ENCODE measurements at regions not wholly inside any gene's neighbourhood (a gene's known extent, or its start where the extent isn't known, plus 50 kb on each side); places are given as distances from the start of the nearest gene placed in this dataset.
A peak's percentile ranks its signal among the peaks of the same experiment; 100 is the strongest.

DNA sequence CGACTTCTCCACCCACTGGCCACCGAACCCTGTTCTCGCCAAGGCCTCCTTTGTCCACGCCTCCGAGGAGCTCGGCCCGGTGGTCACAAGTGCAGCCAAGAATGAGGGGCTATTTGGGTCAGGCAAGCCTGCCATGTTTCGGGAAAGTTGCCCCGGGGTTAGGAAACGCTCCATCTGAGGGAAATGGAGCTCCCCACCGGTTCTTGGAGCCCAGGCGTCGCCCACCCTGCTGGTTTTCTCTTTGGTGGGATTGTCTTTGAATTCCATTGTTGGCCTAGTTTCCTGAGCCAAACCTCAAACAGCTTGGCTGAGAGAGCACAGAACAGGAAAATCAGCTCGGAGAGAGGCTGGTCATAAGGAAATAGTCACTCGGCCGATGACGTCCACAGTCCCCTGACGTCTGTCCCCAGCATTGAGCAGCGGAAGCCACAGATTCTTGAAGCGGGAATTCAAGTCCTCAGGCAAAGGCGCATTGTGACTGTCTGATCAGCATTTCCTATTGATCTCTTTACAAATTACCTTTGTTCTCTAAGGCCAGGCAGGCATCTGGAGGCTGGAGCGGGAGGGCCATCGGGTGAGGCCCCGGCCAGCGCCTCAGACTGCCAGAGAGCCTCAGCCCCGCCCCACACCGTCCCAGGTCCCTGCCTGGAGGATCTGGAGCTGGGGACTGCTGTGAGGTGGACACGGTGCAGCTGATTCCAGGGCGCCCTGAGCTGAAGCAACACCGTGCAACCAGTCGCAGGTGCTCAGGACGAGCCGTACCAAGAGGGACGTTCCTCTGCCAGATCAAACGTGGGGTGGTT, 138.6 kb downstream of the DLL1 start:
- intact Hi-C loops (cut with DNase I), result no loop called here
- no peaks in the 10 kb centered on the region for H3K36me3 ChIP-seq
- TF ChIP-seq, protein P1, sequence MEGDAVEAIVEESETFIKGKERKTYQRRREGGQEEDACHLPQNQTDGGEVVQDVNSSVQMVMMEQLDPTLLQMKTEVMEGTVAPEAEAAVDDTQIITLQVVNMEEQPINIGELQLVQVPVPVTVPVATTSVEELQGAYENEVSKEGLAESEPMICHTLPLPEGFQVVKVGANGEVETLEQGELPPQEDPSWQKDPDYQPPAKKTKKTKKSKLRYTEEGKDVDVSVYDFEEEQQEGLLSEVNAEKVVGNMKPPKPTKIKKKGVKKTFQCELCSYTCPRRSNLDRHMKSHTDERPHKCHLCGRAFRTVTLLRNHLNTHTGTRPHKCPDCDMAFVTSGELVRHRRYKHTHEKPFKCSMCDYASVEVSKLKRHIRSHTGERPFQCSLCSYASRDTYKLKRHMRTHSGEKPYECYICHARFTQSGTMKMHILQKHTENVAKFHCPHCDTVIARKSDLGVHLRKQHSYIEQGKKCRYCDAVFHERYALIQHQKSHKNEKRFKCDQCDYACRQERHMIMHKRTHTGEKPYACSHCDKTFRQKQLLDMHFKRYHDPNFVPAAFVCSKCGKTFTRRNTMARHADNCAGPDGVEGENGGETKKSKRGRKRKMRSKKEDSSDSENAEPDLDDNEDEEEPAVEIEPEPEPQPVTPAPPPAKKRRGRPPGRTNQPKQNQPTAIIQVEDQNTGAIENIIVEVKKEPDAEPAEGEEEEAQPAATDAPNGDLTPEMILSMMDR (IDR thresholded peaks at IDR 0.05), result no peak
- ATAC-seq (peak; percentile 49), DNase-seq (no peak)
- H3K4me1 ChIP-seq, result peaks cover 27% of the 10 kb centered on the region
- H3K27ac ChIP-seq, result peak overlapping the region; percentile 74
- no peaks in the 10 kb centered on the region for H3K9me3 ChIP-seq
- peaks cover 3% of the 10 kb centered on the region for H3K27me3 ChIP-seq
- peak overlapping the region; percentile 5 for H3K4me3 ChIP-seq

DNA sequence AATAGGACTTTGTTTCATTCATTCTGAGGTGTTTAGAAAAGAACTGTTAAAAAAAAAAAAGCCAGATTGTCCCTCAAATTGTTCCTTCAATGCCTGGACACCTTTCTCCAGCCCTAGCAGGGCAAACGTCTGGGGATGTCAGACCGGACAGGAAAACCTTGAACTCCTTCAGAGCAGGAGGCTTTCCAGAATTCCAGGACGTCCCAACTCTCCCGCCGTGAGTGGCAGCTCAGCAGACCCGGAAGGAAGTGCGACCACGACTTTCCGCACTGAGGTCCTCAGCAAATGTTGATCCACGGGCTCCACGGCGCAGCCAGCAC, 139.1 kb downstream of the DLL1 start:
- Histone ChIP-seq H3K36me3 (no peaks in the 10 kb centered on the region), H3K4me3 (peak overlapping the region; percentile 5), H3K4me1 (peaks cover 30% of the 10 kb centered on the region), H3K9me3 (no peaks in the 10 kb centered on the region), H3K27me3 (peaks cover 3% of the 10 kb centered on the region), H3K27ac (peak overlapping the region; percentile 74)
- intact Hi-C loops (cut with DNase I), result no loop called here
- no peak for DNase-seq
- no peak for ATAC-seq
- TF ChIP-seq, protein P1 (IDR thresholded peaks at IDR 0.05), result no peak

DNA sequence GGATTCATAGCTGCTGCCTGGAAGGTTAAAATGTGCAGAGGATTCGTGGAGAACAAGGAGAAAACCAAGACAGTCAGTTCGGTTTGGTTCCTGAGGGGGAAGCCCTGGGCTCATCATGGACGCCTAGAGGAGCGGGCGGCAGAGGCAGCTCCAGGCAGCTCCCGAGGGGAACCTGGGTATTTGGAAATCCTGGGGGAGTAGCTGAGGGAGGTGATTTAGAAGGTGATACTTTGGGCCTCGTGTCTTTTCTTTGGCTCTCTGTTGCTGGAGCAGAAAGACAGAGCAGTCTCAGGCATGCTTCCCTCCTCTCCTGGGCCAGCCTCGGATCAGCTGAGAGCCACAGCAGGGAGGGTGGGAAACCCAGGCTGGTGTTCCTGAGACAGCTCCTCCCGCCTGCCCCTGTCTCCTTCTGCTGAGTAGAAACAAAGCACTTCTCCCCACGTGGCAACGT, 139.5 kb downstream of the DLL1 start:
- H3K27ac ChIP-seq, result peak overlapping the region; percentile 74
- H3K27me3 ChIP-seq, result peaks cover 3% of the 10 kb centered on the region
- ATAC-seq, result no peak
- no peak overlapping the region for H3K4me3 ChIP-seq
- TF ChIP-seq, protein P1 (IDR thresholded peaks at IDR 0.05), result no peak
- no peak for DNase-seq
- intact Hi-C loops (cut with DNase I), result no loop called here
- no peaks in the 10 kb centered on the region for H3K9me3 ChIP-seq
- no peaks in the 10 kb centered on the region for H3K36me3 ChIP-seq
- peaks cover 30% of the 10 kb centered on the region for H3K4me1 ChIP-seq

DNA sequence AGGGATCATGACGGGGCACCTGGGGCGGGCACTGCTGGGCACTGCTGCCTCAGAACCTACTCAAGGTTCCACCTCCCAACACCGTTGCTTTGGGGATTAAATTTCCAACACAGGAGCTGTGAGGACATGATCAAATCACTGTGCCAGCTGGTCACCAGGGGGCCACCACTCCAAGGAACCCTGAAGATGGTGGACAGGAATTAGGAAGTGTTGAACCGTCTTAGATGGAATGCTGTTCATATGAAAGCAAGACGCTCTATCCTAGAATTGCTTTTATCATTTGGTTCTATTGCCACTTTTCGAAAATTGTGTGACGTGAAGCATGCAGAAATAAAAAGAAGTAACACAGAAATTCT, 140.3 kb downstream of the DLL1 start:
- no peak for ATAC-seq

DNA sequence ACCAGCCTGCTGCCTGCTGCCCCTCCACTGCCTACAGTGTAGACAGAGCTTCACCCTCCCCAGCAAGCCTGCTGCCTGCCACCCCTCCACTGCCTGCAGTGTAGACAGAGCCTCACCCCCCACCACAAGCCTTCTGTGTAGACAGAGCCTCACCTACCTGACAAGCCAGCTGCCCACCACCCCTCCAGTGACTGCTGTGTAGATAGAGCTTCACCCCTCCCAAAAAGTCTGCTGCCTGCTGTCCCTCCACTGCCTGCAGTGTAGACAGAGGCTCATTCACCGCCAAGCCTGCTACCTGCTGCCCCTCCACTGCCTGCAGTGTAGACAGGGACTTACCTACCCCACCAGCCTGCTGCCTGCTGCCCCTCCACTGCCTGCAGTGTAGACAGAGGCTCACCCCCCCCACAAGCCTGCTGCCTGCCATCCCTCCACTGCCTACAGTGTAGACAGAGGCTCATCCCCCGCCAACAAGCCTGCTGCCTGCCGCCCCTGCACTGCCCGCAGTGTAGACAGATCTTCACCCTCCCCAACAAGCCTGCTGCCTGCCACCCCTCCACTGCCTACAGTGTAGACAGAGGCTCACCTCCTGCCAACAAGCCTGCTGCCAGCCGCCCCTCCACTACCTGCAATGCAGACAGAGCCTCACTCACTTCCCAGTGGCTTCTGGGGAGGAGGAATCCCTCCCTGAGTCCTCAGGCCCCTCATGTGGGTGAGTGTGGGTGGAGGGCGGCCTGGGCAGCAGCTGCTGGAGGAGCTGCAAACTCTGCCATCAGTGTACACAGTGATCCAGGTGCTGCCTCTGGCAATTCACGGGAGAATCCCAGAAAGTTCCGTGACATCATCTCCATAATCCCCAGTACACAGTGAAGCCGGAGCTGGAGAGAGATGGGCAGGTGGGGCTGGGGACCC, 140.9 kb downstream of the DLL1 start:
- peaks cover 3% of the 10 kb centered on the region for H3K27me3 ChIP-seq
- ATAC-seq (no peak), DNase-seq (no peak)
- no peak overlapping the region for H3K4me3 ChIP-seq
- H3K4me1 ChIP-seq, result peaks cover 30% of the 10 kb centered on the region
- intact Hi-C loops (cut with DNase I), result no loop called here
- TF ChIP-seq, protein P1 (IDR thresholded peaks at IDR 0.05), result no peak
- no peaks in the 10 kb centered on the region for H3K36me3 ChIP-seq
- H3K27ac ChIP-seq, result no peak overlapping the region
- H3K9me3 ChIP-seq, result no peaks in the 10 kb centered on the region

More for the DNA sequence above, 140.3 kb downstream of the DLL1 start:
- DNase-seq, result no peak
- intact Hi-C loops (cut with DNase I), result no loop called here
- Histone ChIP-seq H3K36me3 (no peaks in the 10 kb centered on the region), H3K4me1 (peaks cover 30% of the 10 kb centered on the region), H3K27ac (no peak overlapping the region), H3K4me3 (no peak overlapping the region), H3K9me3 (no peaks in the 10 kb centered on the region), H3K27me3 (peaks cover 3% of the 10 kb centered on the region)
- TF ChIP-seq, protein P1 (IDR thresholded peaks at IDR 0.05), result no peak

Measured in upper lobe of right lung (tissue), 1 donor.